Peyer's patch (tissue), 4 donors: ENCODE measurements at regions not wholly inside any gene's neighbourhood (a gene's known extent, or its start where the extent isn't known, plus 50 kb on each side); places are given as distances from the start of the nearest gene placed in this dataset.

Experiments used
- CTCF ChIP-seq, 6 experiments: fragments of 450-650 bp in 4 of 6; fragments of 200-600 bp in 2 of 6; sonication (generic) in 1 of 6; IDR thresholded peaks; one replicate each; pipeline ENCODE4 v1.5.1; 2017 to 2019; ENCODE audit warnings: antibody characterized with exemption in 6 of 6, mild to moderate bottlenecking in 3 of 6, moderate library complexity in 1 of 6
- POLR2A ChIP-seq, 2 donors: fragments of 450-650 bp; IDR thresholded peaks; one replicate each; pipeline ENCODE4 v1.5.1; 2017; ENCODE audit warnings: antibody characterized with exemption in 2 of 2, mild to moderate bottlenecking in 2 of 2, moderate library complexity in 2 of 2

GRCh38 chr3:111335512-111336303, 206.3 kb upstream of the CD96 start:
- no peak for TF ChIP-seq CTCF (IDR thresholded peaks at IDR 0.05)
- no peak for TF ChIP-seq POLR2A (IDR thresholded peaks at IDR 0.05)
